Esophagus (tissue), 2 donors: ENCODE measurements at regions not wholly inside any gene's neighbourhood (a gene's known extent, or its start where the extent isn't known, plus 50 kb on each side); places are given as distances from the start of the nearest gene placed in this dataset.

ENCODE experiments used
- H3K27ac ChIP-seq, 2 donors: one replicate each; pipeline ENCODE4 v1.5.1; 2013; ENCODE audit warnings: low read depth in 2 of 2, mild to moderate bottlenecking in 2 of 2, inconsistent platforms in 1 of 2, low read length in 1 of 2, moderate library complexity in 1 of 2
- H3K27me3 ChIP-seq, 2 donors: one replicate each; pipeline ENCODE4 v1.6.1; 2013; ENCODE audit warnings: low read length in 2 of 2, control low read depth in 1 of 2, mild to moderate bottlenecking in 1 of 2; ENCODE audit not compliant: insufficient read depth in 2 of 2, control insufficient read depth in 1 of 2
- H3K36me3 ChIP-seq, 2 donors: one replicate each; pipeline ENCODE4 v1.6.1; 2013; ENCODE audit warnings: low read length in 1 of 2; ENCODE audit not compliant: control insufficient read depth in 2 of 2, insufficient read depth in 2 of 2
- H3K4me1 ChIP-seq, 2 donors: one replicate each; pipeline ENCODE4 v1.6.1; 2013; ENCODE audit warnings: low read length in 1 of 2; ENCODE audit not compliant: control insufficient read depth in 2 of 2, insufficient read depth in 2 of 2
- H3K4me3 ChIP-seq, 2 donors: one replicate each; pipeline ENCODE4 v1.5.1; 2013; ENCODE audit warnings: low read length in 2 of 2, mild to moderate bottlenecking in 2 of 2, low read depth in 1 of 2, moderate library complexity in 1 of 2
- H3K9me3 ChIP-seq, 2 donors: one replicate each; pipeline ENCODE4 v1.6.1; 2013; ENCODE audit warnings: mild to moderate bottlenecking in 2 of 2, low read depth in 1 of 2, low read length in 1 of 2, moderate library complexity in 1 of 2; ENCODE audit not compliant: control insufficient read depth in 2 of 2, insufficient read depth in 1 of 2
- WGBS, 2 donors: extraction: QIAGEN DNeasy Blood & Tissue Kit; methylation state at CpG; one replicate each; pipeline ENCODE4 v1.1.7; 2013; 5-methylcytosine and 5-hydroxymethylcytosine counted together
- donor health status: healthy with polysubstance abuse.
- donor health status: Bipolar disorder and iron deficiency.

- peaks cover 6 to 18% of the 10 kb centered on the region in 2 donors for H3K27me3 ChIP-seq
- 69 to 75% methylated on average over 10 of the region's 10 CpGs for WGBS, 2 donors
These were observed 94.6 kb upstream of the ANO1 start for GRCh38 chr11:69983571-69983877.

GRCh38 chr11:69983897-69984438 lies 94.1 kb upstream of the ANO1 start:
- peaks cover 6 to 18% of the 10 kb centered on the region in 2 donors for H3K27me3 ChIP-seq
- WGBS, 2 donors: 20 to 28% methylated on average over 9 to 10 of the region's 10 CpGs
- no peak overlapping the region for H3K27ac ChIP-seq
- no peaks in the 10 kb centered on the region for H3K4me1 ChIP-seq
- no peak overlapping the region for H3K4me3 ChIP-seq
- no peaks in the 10 kb centered on the region for H3K36me3 ChIP-seq
- peaks cover 0 to 3% of the 10 kb centered on the region in 2 donors for H3K9me3 ChIP-seq

More at GRCh38 chr11:69983571-69983877, 94.6 kb upstream of the ANO1 start:
- no peaks in the 10 kb centered on the region for H3K4me1 ChIP-seq
- peaks cover 0 to 3% of the 10 kb centered on the region in 2 donors for H3K9me3 ChIP-seq
- H3K27ac ChIP-seq: no peak overlapping the region
- H3K36me3 ChIP-seq: no peaks in the 10 kb centered on the region
- no peak overlapping the region for H3K4me3 ChIP-seq

GRCh38 chr11:69984457-69985261 lies 93.5 kb upstream of the ANO1 start:
- Histone ChIP-seq H3K27me3 (peaks cover 6 to 21% of the 10 kb centered on the region in 2 donors), H3K9me3 (peaks cover 0 to 3% of the 10 kb centered on the region in 2 donors), H3K36me3 (no peaks in the 10 kb centered on the region), H3K4me3 (no peak overlapping the region), H3K4me1 (no peaks in the 10 kb centered on the region), H3K27ac (no peak overlapping the region)
- WGBS, 2 donors: 16 to 27% methylated on average over 24 of the region's 24 CpGs

- Histone ChIP-seq H3K36me3 (no peaks in the 10 kb centered on the region), H3K4me1 (no peaks in the 10 kb centered on the region), H3K4me3 (no peak overlapping the region), H3K27ac (no peak overlapping the region), H3K27me3 (peaks cover 6 to 21% of the 10 kb centered on the region in 2 donors), H3K9me3 (peaks cover 0 to 3% of the 10 kb centered on the region in 2 donors)
- 4 to 10% methylated on average over 15 of the region's 15 CpGs for WGBS, 2 donors
These were observed 92.8 kb upstream of the ANO1 start for GRCh38 chr11:69985331-69985640.

GRCh38 chr11:69985641-69986439 lies 92.3 kb upstream of the ANO1 start:
- WGBS, 2 donors: 5 to 6% methylated on average over 72 to 75 of the region's 75 CpGs
- no peaks in the 10 kb centered on the region for H3K4me1 ChIP-seq
- H3K27ac ChIP-seq: no peak overlapping the region
- no peak overlapping the region for H3K4me3 ChIP-seq
- no peaks in the 10 kb centered on the region for H3K36me3 ChIP-seq
- H3K27me3 ChIP-seq: peaks cover 6 to 21% of the 10 kb centered on the region in 2 donors
- peaks cover 0 to 3% of the 10 kb centered on the region in 2 donors for H3K9me3 ChIP-seq

GRCh38 chr11:69986440-69986787 lies 91.7 kb upstream of the ANO1 start:
- no peak overlapping the region for H3K4me3 ChIP-seq

GRCh38 chr11:69986830-69987229 lies 91.3 kb upstream of the ANO1 start:
- H3K27me3 ChIP-seq: peaks cover 6 to 21% of the 10 kb centered on the region in 2 donors
- no peak overlapping the region for H3K27ac ChIP-seq
- WGBS, 2 donors: 74 to 79% methylated on average over 9 of the region's 9 CpGs
- no peaks in the 10 kb centered on the region for H3K4me1 ChIP-seq
- H3K4me3 ChIP-seq: no peak overlapping the region
- peaks cover 0 to 3% of the 10 kb centered on the region in 2 donors for H3K9me3 ChIP-seq
- no peaks in the 10 kb centered on the region for H3K36me3 ChIP-seq

More at GRCh38 chr11:69986440-69986787, 91.7 kb upstream of the ANO1 start:
- no peaks in the 10 kb centered on the region for H3K4me1 ChIP-seq
- H3K27ac ChIP-seq: no peak overlapping the region
- H3K36me3 ChIP-seq: no peaks in the 10 kb centered on the region
- peaks cover 0 to 3% of the 10 kb centered on the region in 2 donors for H3K9me3 ChIP-seq
- peaks cover 6 to 21% of the 10 kb centered on the region in 2 donors for H3K27me3 ChIP-seq
- 34 to 35% methylated on average over 17 of the region's 17 CpGs for WGBS, 2 donors

- Histone ChIP-seq H3K4me3 (no peak overlapping the region), H3K4me1 (peaks cover 0 to 5% of the 10 kb centered on the region in 2 donors), H3K27ac (no peak overlapping the region), H3K9me3 (peaks cover 0 to 3% of the 10 kb centered on the region in 2 donors), H3K27me3 (peaks cover 0 to 2% of the 10 kb centered on the region in 2 donors), H3K36me3 (no peaks in the 10 kb centered on the region)
- WGBS, 2 donors: 88 to 90% methylated on average over 3 of the region's 3 CpGs
These were observed 86.1 kb upstream of the ANO1 start for GRCh38 chr11:69992026-69992425.

GRCh38 chr11:69992943-69993694 lies 85.0 kb upstream of the ANO1 start:
- H3K9me3 ChIP-seq: peaks cover 0 to 3% of the 10 kb centered on the region in 2 donors
- no peaks in the 10 kb centered on the region for H3K36me3 ChIP-seq
- no peak overlapping the region for H3K4me3 ChIP-seq
- peaks cover 0 to 2% of the 10 kb centered on the region in 2 donors for H3K27me3 ChIP-seq
- WGBS, 2 donors: 63 to 73% methylated on average over 6 of the region's 6 CpGs
- H3K4me1 ChIP-seq: peaks cover 0 to 5% of the 10 kb centered on the region in 2 donors
- no peak overlapping the region for H3K27ac ChIP-seq
